Neural crest cell (in vitro differentiated cells): ENCODE measurements at regions not wholly inside any gene's neighbourhood (a gene's known extent, or its start where the extent isn't known, plus 50 kb on each side); places are given as distances from the start of the nearest gene placed in this dataset.

Experiments
- DNase-seq: peaks from one replicate; pipeline ENCODE4 v3.0.0; 2021; ENCODE audit warnings: low read depth, mixed read lengths, low spot score
- H3K27ac Mint-ChIP-seq: one replicate; pipeline ENCODE4 v1.8.0; 2021; ENCODE audit warnings: mild to moderate bottlenecking, mixed read lengths; ENCODE audit not compliant: unreplicated experiment
- H3K27me3 Mint-ChIP-seq: 2 replicates; pipeline ENCODE4 v1.8.0; 2021; ENCODE audit warnings: low read depth, mild to moderate bottlenecking, mixed read lengths
- H3K36me3 Mint-ChIP-seq: 2 replicates; pipeline ENCODE4 v1.8.0; 2021; ENCODE audit warnings: low read depth, mild to moderate bottlenecking, mixed read lengths
- H3K4me1 Mint-ChIP-seq: 2 replicates; pipeline ENCODE4 v1.8.0; 2021; ENCODE audit warnings: mixed read lengths
- H3K4me3 Mint-ChIP-seq: one replicate; pipeline ENCODE4 v1.8.0; 2021; ENCODE audit warnings: mild to moderate bottlenecking, mixed read lengths
- H3K9me3 Mint-ChIP-seq: 2 replicates; pipeline ENCODE4 v1.8.0; 2021; ENCODE audit warnings: mixed read lengths
- TF ChIP-seq, protein P1 (sequence below): fragments of 200-600 bp; sonication (generic); conservative IDR thresholded peaks from 2 replicates; pipeline ENCODE4 v1.5.0; 2021; ENCODE audit warnings: antibody characterized with exemption, mild to moderate bottlenecking

- DNase-seq, result no peak
- Mint-ChIP-seq H3K4me3 (no peak overlapping the region), H3K9me3 (peaks cover 2% of the 10 kb centered on the region), H3K36me3 (no peaks in the 10 kb centered on the region), H3K27me3 (peaks cover 2% of the 10 kb centered on the region), H3K27ac (no peak overlapping the region), H3K4me1 (no peaks in the 10 kb centered on the region)
- TF ChIP-seq, protein P1, sequence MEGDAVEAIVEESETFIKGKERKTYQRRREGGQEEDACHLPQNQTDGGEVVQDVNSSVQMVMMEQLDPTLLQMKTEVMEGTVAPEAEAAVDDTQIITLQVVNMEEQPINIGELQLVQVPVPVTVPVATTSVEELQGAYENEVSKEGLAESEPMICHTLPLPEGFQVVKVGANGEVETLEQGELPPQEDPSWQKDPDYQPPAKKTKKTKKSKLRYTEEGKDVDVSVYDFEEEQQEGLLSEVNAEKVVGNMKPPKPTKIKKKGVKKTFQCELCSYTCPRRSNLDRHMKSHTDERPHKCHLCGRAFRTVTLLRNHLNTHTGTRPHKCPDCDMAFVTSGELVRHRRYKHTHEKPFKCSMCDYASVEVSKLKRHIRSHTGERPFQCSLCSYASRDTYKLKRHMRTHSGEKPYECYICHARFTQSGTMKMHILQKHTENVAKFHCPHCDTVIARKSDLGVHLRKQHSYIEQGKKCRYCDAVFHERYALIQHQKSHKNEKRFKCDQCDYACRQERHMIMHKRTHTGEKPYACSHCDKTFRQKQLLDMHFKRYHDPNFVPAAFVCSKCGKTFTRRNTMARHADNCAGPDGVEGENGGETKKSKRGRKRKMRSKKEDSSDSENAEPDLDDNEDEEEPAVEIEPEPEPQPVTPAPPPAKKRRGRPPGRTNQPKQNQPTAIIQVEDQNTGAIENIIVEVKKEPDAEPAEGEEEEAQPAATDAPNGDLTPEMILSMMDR, result no peak
These were observed 69.5 kb upstream of the GLS start for GRCh38 chr2:190810981-190811587.

DNA sequence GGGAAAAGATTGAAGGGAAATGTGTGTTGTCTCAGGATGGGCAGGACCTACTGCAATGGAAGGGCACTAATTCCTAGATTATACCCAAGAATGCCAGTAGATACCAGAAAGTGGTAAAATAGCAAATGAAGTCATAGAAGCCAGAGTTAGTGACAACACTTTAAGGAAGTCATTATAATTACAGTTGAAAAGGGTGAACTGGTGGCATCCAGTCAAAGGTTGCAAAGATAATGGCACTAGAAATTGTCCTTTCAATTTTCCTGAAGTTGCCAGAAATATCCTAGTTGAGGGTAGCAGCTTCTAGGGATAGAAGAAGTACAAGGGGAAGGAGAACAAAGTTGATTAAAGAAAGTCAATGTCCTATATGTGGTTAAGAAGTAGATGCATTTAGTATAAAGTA, 68.8 kb upstream of the GLS start:
- no peak for DNase-seq
- Mint-ChIP-seq H3K9me3 (peaks cover 7% of the 10 kb centered on the region), H3K4me1 (no peaks in the 10 kb centered on the region), H3K27me3 (peaks cover 2% of the 10 kb centered on the region), H3K27ac (no peak overlapping the region), H3K36me3 (peaks cover 4% of the 10 kb centered on the region), H3K4me3 (no peak overlapping the region)
- TF ChIP-seq, protein P1, result no peak

DNA sequence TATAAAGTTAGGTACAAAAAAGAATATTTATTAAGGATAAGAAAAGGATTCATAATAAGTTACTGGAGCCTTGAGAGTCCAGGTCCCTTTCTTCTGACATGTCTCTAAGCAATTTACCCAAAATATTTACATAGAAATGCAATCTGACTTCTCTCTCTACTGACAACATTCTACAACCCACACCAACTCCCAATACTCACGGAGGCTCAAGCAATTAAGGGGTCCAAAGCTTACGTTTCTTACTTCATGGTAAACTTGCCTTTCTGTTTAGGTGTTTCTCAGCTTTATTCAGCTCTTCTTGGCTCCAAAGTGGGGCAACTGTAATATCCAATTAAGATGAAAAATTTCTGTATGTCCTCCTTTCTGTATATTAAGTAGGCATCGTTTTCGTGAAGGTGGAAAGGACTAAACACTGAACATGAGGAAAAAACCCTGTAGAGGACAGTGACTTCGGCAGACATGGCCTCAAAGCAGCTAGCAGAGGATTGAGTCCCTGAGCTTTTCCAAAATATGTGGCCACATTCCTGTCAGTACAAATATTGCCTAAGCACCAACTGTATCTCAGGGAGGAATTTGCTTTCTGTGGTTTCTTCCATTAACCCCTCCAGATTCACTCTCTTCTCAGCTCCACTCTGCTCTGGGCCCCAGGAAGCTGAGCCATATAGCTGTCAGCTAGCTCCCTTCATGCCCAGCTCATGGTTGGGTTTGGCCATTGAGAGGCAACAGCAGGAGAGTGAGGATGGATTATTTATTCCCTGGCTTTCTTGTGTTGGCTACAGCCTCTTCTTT, 67.9 kb upstream of the GLS start:
- Mint-ChIP-seq H3K4me1 (no peaks in the 10 kb centered on the region), H3K4me3 (no peak overlapping the region), H3K27me3 (peaks cover 2% of the 10 kb centered on the region), H3K27ac (no peak overlapping the region), H3K36me3 (peaks cover 4% of the 10 kb centered on the region), H3K9me3 (peaks cover 7% of the 10 kb centered on the region)
- no peak for DNase-seq
- TF ChIP-seq, protein P1, result no peak

GRCh38 chr2:190815226-190815625, 65.4 kb upstream of the GLS start:
- DNase-seq, result no peak
- Mint-ChIP-seq H3K9me3 (peaks cover 12% of the 10 kb centered on the region), H3K27me3 (peaks cover under 1% of the 10 kb centered on the region), H3K4me1 (no peaks in the 10 kb centered on the region), H3K27ac (no peak overlapping the region), H3K4me3 (no peak overlapping the region), H3K36me3 (peaks cover 4% of the 10 kb centered on the region)
- TF ChIP-seq, protein P1, result no peak

GRCh38 chr2:190817082-190817481, 63.5 kb upstream of the GLS start:
- H3K27ac Mint-ChIP-seq, result no peak overlapping the region
- peaks cover 12% of the 10 kb centered on the region for H3K9me3 Mint-ChIP-seq
- DNase-seq, result no peak
- H3K36me3 Mint-ChIP-seq, result peaks cover 4% of the 10 kb centered on the region
- TF ChIP-seq, protein P1, result no peak
- H3K27me3 Mint-ChIP-seq, result no peaks in the 10 kb centered on the region
- H3K4me3 Mint-ChIP-seq, result no peak overlapping the region
- H3K4me1 Mint-ChIP-seq, result peaks cover 4% of the 10 kb centered on the region
